NCI-H2227 treated with DMSO at 0.1 percent for 48 hours (cell line): ENCODE measurements at regions not wholly inside any gene's neighbourhood (a gene's known extent, or its start where the extent isn't known, plus 50 kb on each side); places are given as distances from the start of the nearest gene placed in this dataset.

Experiments
- DNase-seq: peaks from one replicate; lab custom pipeline; 2025; lab: John Stamatoyannopoulos, UW

- no peak for DNase-seq
Observed at GRCh38 chr11:15735706-15736105, 620.6 kb downstream of the SOX6 start.

DNA sequence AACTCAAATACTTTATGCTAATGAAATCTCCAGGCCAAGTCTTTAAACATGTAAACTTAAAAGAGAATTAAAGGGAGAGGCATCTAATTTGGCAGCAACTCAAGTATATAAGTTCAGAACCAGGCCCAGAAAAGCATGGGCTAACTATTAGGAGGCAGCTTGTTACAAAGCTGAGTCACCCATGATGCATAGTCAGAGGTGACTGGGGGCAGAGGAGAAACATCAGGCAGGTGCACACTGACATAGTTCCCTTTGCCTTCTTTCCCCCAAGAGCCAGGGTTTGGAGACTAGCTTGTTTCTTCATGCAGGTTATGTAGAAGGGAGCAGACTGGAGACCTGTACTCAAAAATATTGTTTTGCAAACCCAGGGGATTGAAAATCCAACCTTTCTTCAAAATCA is 619.0 kb downstream of the SOX6 start:
- DNase-seq = no peak

DNA sequence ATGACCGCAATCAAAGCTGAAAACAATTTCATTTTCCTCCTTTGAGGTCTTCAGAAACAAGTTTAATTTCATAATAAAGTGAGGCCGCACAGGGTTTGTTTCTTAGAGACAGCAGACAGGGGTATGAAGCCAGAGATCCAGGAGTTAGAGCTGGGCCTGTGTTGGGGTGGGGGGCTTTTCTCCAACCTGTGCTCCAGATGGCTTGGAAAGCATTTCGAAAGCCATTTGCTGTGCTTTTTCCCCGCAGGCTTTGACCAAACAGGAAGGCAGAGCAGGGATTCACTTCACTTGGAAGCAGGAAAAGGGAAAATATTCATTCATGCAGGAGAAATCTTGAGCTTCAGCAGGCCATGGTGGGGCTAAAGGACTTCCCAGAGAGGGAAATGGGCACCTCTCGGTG is 617.4 kb downstream of the SOX6 start:
- DNase-seq = no peak

DNA sequence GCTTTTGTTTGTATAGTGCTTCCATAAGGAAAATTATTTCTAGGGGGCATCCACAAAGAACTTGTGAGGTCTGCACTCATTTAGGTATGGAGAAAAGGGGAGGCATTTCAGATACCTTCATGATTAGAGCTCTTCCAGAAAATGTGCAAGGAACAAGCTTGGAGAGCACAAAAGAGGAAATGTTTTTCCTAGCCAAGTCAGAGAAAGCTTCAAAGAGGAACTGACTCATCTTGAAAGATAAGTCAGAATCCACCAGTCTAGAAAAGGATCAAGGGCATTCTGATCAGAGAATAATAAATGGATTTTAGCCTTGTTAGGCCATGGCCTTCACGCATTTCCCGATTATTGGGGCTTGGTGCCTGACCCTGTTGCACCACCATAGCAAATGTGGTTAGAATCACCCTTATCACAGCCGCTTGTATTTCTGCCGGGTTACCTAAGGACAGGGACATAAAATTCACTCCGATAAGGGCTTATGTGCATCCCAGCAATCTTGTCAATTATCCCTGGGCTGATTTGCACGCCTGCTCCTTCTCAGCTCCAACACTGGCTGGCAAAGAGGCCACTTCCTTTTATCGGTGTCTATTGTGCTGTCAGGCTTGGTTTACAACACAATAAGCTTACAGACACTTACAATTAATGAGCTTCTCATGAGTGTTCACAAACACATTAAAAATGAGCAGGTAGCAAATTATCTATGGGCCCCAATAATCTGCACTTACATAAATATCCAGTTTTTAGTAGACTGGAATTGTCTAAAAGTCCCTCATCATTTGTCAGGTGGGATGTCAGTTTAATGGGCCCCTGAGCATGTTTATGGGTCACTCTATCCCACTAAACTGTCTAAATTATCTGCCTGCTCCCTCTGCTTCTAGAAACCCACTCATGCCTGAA is 613.5 kb downstream of the SOX6 start:
- DNase-seq = peak; percentile 89

GRCh38 chr11:15744693-15745092 is 611.7 kb downstream of the SOX6 start:
- no peak for DNase-seq

- DNase-seq = no peak
Observed at GRCh38 chr11:15745266-15745665, 611.1 kb downstream of the SOX6 start.

DNA sequence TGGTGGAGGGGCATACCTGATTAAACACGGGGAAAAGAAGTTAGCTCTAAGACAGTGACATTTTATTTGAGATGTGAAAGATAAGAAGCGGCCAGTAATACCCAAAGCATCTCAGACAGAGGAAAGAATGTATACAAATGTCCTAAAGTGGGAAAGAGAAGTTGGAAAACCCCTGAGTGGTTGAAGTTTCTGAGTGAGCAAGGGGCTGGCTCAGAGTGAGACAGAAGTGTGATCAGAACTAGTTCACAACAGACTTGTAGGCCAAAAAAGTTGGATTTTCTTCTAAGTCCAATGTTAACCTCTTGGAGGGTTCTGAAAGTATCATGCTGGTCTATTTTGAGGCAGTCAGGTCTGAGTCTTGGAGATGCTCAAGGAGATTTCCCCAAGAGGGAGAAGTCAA is 608.7 kb downstream of the SOX6 start:
- no peak for DNase-seq

- no peak for DNase-seq
Observed at GRCh38 chr11:15748132-15748531, 608.2 kb downstream of the SOX6 start.

DNA sequence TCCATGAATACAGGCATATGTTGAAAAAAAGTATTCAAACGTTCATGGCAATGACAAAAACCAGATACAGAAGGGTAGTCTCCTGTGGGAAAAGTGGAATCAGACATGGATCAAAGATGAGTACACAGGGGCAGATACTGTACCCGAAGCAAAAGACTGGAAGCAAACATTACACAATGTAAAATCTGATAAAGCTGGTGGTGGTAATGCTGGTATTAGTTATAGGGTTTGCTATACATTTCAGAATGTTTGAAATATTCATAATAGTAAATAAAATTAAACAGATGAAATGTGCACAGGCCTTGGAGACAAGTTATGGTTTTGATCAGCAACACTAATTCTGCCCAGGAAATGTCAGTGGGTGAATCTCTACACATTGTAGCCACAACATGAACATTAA is 607.6 kb downstream of the SOX6 start:
- DNase-seq = no peak

DNA sequence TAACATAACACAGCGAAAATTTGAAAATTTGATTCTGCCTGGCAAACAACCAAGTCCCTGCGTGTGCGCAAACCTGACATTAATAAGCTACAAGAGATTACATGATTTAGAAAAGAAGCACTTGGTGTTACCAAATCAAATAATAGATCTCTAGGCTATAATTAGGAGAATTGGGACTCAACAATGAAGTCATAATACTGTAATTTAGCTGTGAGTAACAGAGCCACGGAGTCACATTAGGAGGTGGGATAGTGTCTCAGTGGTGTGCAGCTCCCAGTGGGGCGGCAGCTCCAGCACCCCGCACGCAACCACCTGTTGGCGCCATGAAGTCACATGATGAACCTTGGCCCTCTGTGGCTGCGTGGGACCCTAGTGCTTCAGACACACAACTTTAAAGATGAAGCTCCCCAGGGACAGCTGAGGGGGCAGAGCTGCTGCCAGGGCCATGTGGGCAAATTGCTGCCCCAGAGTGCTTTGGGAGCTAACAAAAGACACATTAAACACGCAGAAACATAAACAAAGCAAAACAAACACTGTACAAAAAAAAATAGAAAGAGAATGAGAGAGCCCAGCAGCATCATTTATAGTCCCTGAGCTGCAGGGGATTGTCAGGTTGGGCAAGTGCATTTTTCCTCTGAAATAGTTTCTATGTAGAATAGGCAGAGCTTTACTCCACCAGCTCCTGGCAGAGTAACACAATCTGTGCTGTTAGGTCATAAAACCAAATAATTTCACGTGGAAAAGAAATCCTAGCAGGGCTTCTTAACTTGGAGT is 605.6 kb downstream of the SOX6 start:
- DNase-seq = peak; percentile 96

DNA sequence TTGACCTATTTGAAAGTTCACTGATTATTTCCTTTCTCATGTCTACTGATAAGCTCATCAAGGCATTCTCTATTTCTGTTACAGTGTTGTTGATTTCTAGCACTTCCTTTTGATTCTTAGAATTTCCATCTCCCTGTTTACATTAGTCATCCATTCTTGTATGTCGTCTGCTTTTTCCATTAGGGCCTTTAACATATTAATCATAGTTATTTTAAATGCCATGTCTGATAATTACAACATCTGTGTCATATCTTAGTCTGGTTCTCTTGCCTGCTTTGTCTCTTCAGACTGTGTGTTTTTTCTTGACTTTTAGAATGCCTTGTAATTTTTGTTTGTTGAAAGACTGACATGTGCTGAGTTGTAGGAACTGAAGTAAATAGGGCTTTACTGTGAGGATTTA is 602.1 kb downstream of the SOX6 start:
- DNase-seq = no peak

DNA sequence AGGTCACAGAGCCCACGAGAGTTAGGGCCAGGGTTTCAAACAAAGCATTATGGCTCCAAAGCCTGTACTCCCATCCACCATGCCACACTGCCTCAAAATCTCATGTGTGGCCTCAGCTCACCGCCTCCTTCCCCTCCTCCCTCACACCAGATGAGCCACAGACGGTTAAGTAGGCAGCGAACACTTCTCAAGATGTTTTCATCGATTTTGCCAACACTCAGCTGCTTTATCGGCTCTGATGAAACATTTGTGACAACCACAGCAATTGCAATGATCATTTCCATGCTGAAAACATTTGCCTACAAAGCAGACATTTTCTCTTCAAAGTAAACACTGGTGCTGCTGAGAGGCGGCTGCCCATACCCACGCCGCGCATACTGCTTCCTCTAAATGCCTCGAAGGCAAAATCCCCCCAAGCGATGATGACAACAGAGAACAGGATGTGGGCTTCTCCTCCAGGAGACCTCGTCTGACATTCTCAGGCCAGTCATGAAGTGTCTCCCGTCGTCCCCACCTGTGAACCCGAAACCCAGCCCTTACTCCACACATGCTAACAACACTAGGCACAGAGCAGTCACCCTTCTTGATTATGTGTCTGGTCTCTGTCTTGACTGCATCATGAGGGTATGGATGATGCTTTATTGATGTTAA is 599.2 kb downstream of the SOX6 start:
- DNase-seq = no peak

DNA sequence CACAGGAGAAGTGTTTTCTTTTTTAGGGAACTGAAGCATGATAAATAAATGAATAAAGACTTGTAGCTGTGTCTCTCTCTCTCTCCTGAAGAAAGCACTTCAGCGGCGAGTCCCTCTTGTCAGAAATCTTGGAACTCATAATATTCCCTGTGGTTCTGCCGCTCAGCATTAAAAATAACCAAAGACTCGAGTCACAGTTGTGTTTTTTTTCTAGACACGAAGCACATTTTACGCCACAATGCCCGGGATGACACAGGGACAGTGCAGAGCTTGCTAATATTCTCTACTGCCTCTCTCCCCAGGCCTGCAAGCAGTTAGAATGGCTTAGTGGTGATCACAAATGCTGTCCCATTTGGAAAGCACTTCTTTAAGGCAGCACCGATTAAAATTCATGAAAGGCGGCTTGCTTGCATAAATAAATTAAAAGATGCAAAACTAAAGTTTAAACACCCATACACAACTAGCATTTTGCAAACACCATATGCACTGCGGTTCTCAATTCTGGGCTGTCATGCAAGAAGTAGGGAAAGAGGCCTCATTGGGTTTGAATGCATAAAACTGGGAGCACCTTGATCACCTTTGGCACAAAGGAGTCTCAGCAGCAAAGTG is 597.4 kb downstream of the SOX6 start:
- no peak for DNase-seq

- DNase-seq = no peak
Observed at GRCh38 chr11:15761235-15761634, 595.1 kb downstream of the SOX6 start.

GRCh38 chr11:15764326-15764725 is 592.0 kb downstream of the SOX6 start:
- DNase-seq = no peak

- no peak for DNase-seq
Observed at GRCh38 chr11:15764948-15765347, 591.4 kb downstream of the SOX6 start.

- no peak for DNase-seq
Observed at GRCh38 chr11:15765530-15765929, 590.8 kb downstream of the SOX6 start.

DNA sequence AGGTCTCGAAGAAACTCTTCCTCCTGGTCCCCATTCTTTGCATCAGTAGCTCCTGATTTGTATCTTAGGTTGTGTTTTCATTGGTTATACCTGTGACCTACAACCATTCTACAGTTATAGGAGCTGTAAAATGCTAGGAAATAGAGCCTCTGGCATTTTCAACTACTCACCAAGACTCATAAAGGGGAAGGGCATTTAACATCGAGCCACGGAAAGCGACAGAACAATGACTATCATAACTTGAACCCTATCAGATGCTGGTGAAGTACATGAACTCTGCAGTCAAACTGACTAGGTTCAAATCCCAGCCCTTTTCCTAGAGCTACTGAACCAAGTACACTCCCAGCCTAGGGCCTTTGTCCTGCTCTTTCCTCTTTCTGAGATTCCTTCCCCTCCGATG is 588.0 kb downstream of the SOX6 start:
- no peak for DNase-seq

DNA sequence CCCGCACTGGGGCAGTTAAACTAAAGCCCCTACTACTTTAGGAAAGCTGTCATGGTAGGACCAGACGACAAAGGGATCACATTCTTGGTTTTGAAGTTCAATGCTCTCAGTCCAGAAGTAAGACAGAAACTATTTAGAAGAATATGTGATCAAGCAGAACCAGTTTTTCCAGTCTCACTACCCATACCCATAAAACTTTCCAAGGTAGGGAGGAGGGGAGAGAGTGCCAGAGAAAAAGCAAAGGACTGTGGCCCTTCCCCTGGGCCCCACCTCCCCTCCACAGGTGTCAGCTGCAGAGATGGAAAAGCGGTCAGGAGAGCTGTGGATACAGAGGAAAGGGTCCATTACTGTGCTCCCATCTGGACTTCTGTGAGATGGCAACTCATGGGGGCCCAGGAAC is 587.1 kb downstream of the SOX6 start:
- no peak for DNase-seq

DNA sequence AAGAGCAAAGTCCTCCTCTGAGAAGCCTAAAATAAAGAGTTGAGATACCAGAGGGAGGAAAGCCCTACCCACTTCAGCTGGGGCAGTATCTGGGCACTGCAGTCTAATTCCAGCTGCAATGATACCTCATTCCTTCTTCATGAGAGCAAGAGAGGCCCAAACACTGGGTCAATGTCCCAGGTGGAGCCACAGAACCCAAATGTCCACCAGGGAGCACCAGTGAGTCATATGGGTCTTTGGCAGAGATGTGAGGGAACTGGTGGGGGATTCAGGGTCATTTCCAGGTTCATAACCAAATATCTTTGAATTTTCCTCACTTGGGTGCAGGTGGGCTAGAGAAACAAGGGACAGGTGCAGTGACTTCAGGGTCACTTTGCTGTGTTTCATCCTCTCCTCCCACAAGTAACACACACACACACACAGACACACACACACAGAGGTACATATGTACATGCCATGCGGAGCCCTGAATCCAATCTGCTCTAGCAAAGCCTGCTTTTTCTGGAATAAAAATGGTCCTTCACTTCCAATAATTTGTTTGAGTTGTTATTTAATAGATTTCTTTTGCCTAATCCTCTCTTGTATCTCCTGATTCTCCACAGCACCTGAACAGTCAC is 585.4 kb downstream of the SOX6 start:
- DNase-seq = no peak

DNA sequence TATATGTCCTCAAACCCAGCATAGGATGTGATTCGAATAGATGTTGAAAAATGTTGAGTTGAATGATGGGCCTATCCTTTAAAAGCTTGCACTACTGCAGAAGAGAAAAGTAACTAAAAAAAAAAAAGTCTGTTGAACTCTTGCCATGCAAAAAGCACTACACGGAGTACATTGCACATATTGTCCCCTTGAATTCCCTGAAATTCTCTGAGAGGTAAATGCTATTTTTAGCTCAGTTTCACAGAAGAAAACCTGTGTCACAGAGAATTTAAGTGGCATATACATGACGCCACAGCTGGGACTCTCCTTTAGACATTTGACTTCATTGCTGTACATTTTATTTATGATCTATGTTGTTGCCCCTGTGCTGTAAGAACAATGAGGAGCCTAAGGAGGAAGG is 583.8 kb downstream of the SOX6 start:
- DNase-seq = no peak

GRCh38 chr11:15772981-15773380 is 583.4 kb downstream of the SOX6 start:
- no peak for DNase-seq
